Suprapubic skin (tissue), 4 donors: ENCODE measurements at regions not wholly inside any gene's neighbourhood (a gene's known extent, or its start where the extent isn't known, plus 50 kb on each side); places are given as distances from the start of the nearest gene placed in this dataset.

Experiments used
- DNase-seq, 2 donors: peaks; one replicate each; pipeline ENCODE4 v3.0.0-alpha.2; 2019; ENCODE audit warnings: low spot score in 2 of 2
- H3K27ac ChIP-seq: fragments of 200-600 bp; sonication (generic); one replicate; pipeline ENCODE4 v1.5.1; 2019
- H3K27me3 ChIP-seq: fragments of 200-600 bp; sonication (generic); one replicate; pipeline ENCODE4 v1.5.1; 2019
- H3K36me3 ChIP-seq: fragments of 200-600 bp; sonication (generic); one replicate; pipeline ENCODE4 v1.5.1; 2019
- H3K4me1 ChIP-seq: fragments of 200-600 bp; sonication (generic); one replicate; pipeline ENCODE4 v1.5.1; 2019
- H3K4me3 ChIP-seq: fragments of 200-600 bp; sonication (generic); one replicate; pipeline ENCODE4 v1.5.1; 2019; ENCODE audit warnings: mild to moderate bottlenecking
- H3K9me3 ChIP-seq: fragments of 200-600 bp; sonication (generic); one replicate; pipeline ENCODE4 v1.5.1; 2019
- CTCF ChIP-seq, 2 donors: fragments of 200-600 bp in 1 of 2; fragments of 450-650 bp in 1 of 2; sonication (generic) in 1 of 2; IDR thresholded peaks; one replicate each; pipeline ENCODE4 v1.5.1; 2016 to 2019; ENCODE audit warnings: antibody characterized with exemption in 2 of 2, mild to moderate bottlenecking in 1 of 2, moderate library complexity in 1 of 2
- EP300 ChIP-seq: sonication (generic); formaldehyde crosslinking; IDR thresholded peaks from one replicate; pipeline ENCODE4 v1.6.1; 2017; ENCODE audit warnings: antibody characterized with exemption
- POLR2A ChIP-seq, 2 donors: fragments of 450-650 bp; IDR thresholded peaks; one replicate each; pipeline ENCODE4 v1.6.1; 2017; ENCODE audit warnings: antibody characterized with exemption in 2 of 2, mild to moderate bottlenecking in 2 of 2, moderate library complexity in 2 of 2
- POLR2AphosphoS5 ChIP-seq, 3 donors: sonication (generic); formaldehyde crosslinking; IDR thresholded peaks; one replicate each; pipeline ENCODE4 v1.6.1; 2017; ENCODE audit warnings: antibody characterized with exemption in 3 of 3
- WGBS: methylation state at CpG from one replicate; pipeline ENCODE4 v1.1.5; 2018; 5-methylcytosine and 5-hydroxymethylcytosine counted together

GRCh38 chrX:43068639-43069038 is 290.7 kb upstream of the PPP1R2C start:
- no peak overlapping the region for H3K4me3 ChIP-seq
- H3K27ac ChIP-seq = no peak overlapping the region
- WGBS = 100% methylated on average over 1 of the region's 1 CpG
- H3K36me3 ChIP-seq = no peaks in the 10 kb centered on the region
- H3K27me3 ChIP-seq = no peaks in the 10 kb centered on the region
- no peaks in the 10 kb centered on the region for H3K9me3 ChIP-seq
- no peaks in the 10 kb centered on the region for H3K4me1 ChIP-seq
- no peak for DNase-seq
- TF ChIP-seq POLR2A (IDR thresholded peaks at IDR 0.05) (no peak), POLR2AphosphoS5 (IDR thresholded peaks at IDR 0.05) (no peak), EP300 (no peak), CTCF (IDR thresholded peaks at IDR 0.05) (no peak)

GRCh38 chrX:43083016-43083415 is 305.1 kb upstream of the PPP1R2C start:
- Histone ChIP-seq H3K27ac (no peak overlapping the region), H3K27me3 (no peaks in the 10 kb centered on the region), H3K36me3 (no peaks in the 10 kb centered on the region), H3K4me1 (no peaks in the 10 kb centered on the region), H3K9me3 (no peaks in the 10 kb centered on the region), H3K4me3 (no peak overlapping the region)
- TF ChIP-seq POLR2AphosphoS5 (IDR thresholded peaks at IDR 0.05) = no peak
- no peak for TF ChIP-seq CTCF (IDR thresholded peaks at IDR 0.05)
- no peak for TF ChIP-seq POLR2A (IDR thresholded peaks at IDR 0.05)
- no peak for TF ChIP-seq EP300
- no peak for DNase-seq
- WGBS = 65% methylated on average over 1 of the region's 1 CpG

GRCh38 chrX:43087830-43088229 is 309.9 kb upstream of the PPP1R2C start:
- no peak overlapping the region for H3K27ac ChIP-seq
- TF ChIP-seq CTCF (IDR thresholded peaks at IDR 0.05) = no peak
- TF ChIP-seq EP300 = no peak
- TF ChIP-seq POLR2A (IDR thresholded peaks at IDR 0.05) = no peak
- no peak for TF ChIP-seq POLR2AphosphoS5 (IDR thresholded peaks at IDR 0.05)
- no peaks in the 10 kb centered on the region for H3K36me3 ChIP-seq
- no peaks in the 10 kb centered on the region for H3K9me3 ChIP-seq
- DNase-seq = no peak
- H3K27me3 ChIP-seq = no peaks in the 10 kb centered on the region
- H3K4me3 ChIP-seq = no peak overlapping the region
- no peaks in the 10 kb centered on the region for H3K4me1 ChIP-seq

- TF ChIP-seq POLR2A (IDR thresholded peaks at IDR 0.05) (no peak), EP300 (no peak), CTCF (IDR thresholded peaks at IDR 0.05) (no peak), POLR2AphosphoS5 (IDR thresholded peaks at IDR 0.05) (no peak)
- WGBS = 48% methylated on average over 2 of the region's 2 CpGs
- Histone ChIP-seq H3K4me3 (no peak overlapping the region), H3K27me3 (no peaks in the 10 kb centered on the region), H3K36me3 (no peaks in the 10 kb centered on the region), H3K4me1 (no peaks in the 10 kb centered on the region), H3K27ac (no peak overlapping the region), H3K9me3 (no peaks in the 10 kb centered on the region)
- DNase-seq = no peak
Measured at GRCh38 chrX:43096830-43097229, 318.9 kb upstream of the PPP1R2C start.

- DNase-seq = no peak
- H3K27ac ChIP-seq = no peak overlapping the region
- no peak overlapping the region for H3K4me3 ChIP-seq
- H3K4me1 ChIP-seq = no peaks in the 10 kb centered on the region
- H3K9me3 ChIP-seq = no peaks in the 10 kb centered on the region
- WGBS = 70% methylated on average over 5 of the region's 5 CpGs
- H3K27me3 ChIP-seq = no peaks in the 10 kb centered on the region
- H3K36me3 ChIP-seq = no peaks in the 10 kb centered on the region
- TF ChIP-seq POLR2A (IDR thresholded peaks at IDR 0.05) = no peak
- no peak for TF ChIP-seq EP300
- TF ChIP-seq POLR2AphosphoS5 (IDR thresholded peaks at IDR 0.05) = no peak
- no peak for TF ChIP-seq CTCF (IDR thresholded peaks at IDR 0.05)
Measured at GRCh38 chrX:43106009-43106408, 328.0 kb upstream of the PPP1R2C start.
